Thyroid gland (tissue), 4 donors: ENCODE measurements at regions not wholly inside any gene's neighbourhood (a gene's known extent, or its start where the extent isn't known, plus 50 kb on each side); places are given as distances from the start of the nearest gene placed in this dataset.

Experiments used
- DNase-seq, 2 donors: peaks; one replicate each; pipeline ENCODE4 v3.0.0-alpha.2; 2019
- H3K27ac ChIP-seq, 3 donors: fragments of 200-600 bp; sonication (generic); 1 replicate in 2 of 3; 2 replicates in 1 of 3; pipeline ENCODE4 v1.5.1; 2016 to 2019; ENCODE audit warnings: mild to moderate bottlenecking in 1 of 3, moderate library complexity in 1 of 3
- H3K27me3 ChIP-seq: fragments of 200-600 bp; sonication (generic); one replicate; pipeline ENCODE4 v1.5.1; 2019
- H3K36me3 ChIP-seq, 2 donors: fragments of 200-600 bp; sonication (generic); one replicate each; pipeline ENCODE4 v1.5.1; 2016 to 2019
- H3K4me1 ChIP-seq, 2 donors: fragments of 200-600 bp; sonication (generic); one replicate each; pipeline ENCODE4 v1.5.1; 2017 to 2019
- H3K4me3 ChIP-seq, 3 donors: fragments of 200-600 bp; sonication (generic); replicated peaks in 1 of 3; 1 replicate in 2 of 3; 2 replicates in 1 of 3; pipeline ENCODE4 v1.5.1; 2016; ENCODE audit warnings: mild to moderate bottlenecking in 1 of 3
- H3K9me3 ChIP-seq: fragments of 200-600 bp; sonication (generic); one replicate; pipeline ENCODE4 v1.5.1; 2017
- POLR2A ChIP-seq, 2 donors: fragments of 450-650 bp; IDR thresholded peaks; one replicate each; pipeline ENCODE4 v1.6.1; 2017; ENCODE audit warnings: antibody characterized with exemption in 2 of 2, mild to moderate bottlenecking in 2 of 2, moderate library complexity in 1 of 2
- WGBS, 2 donors: methylation state at CpG; one replicate each; pipeline ENCODE4 v1.1.5; 2017; 5-methylcytosine and 5-hydroxymethylcytosine counted together
- intact Hi-C: fragments of 100-400 bp; cut with DNase I; formaldehyde crosslinking; loops from one replicate; pipeline ENCODE4 v1.15.1; 2023
- TF ChIP-seq, protein P1 (sequence below), 6 experiments: fragments of 200-600 bp in 3 of 6; fragments of 450-650 bp in 3 of 6; sonication (generic) in 3 of 6; IDR thresholded peaks; one replicate each; pipeline ENCODE4 v1.5.1; 2016 to 2019; ENCODE audit warnings: antibody characterized with exemption in 6 of 6, mild to moderate bottlenecking in 2 of 6, inconsistent platforms in 1 of 6, moderate library complexity in 1 of 6

DNA sequence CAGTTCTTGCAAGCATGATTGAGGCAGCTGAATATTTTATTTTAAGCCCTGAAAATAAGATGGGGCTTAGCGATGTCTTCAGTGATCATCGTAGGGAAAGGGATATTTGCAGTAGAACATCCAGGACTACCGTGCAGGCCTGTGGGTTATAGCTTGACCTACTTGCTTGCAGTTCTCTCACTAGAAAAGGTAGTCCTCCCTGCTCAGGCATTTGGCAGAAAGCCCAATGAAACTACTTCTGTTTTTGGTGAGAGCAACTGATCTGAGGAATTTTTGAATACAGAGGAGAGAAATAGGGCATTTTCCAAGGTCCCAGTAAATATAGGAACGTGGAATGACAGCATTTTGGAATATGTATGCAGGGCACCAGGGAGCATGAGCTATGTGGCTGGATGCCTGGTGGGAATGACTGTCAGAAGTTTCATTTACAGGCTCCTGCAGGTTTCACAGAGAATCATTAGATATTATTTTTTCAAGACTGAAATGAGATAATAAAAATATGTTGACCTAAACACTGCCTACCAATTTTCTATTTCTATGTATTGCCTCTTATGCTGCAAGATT is 417.9 kb upstream of the ACTBL2 start:
- no peak overlapping the region for H3K4me3 ChIP-seq
- 52 to 53% methylated on average over 4 of the region's 4 CpGs for WGBS, 2 donors
- TF ChIP-seq POLR2A (IDR thresholded peaks at IDR 0.05), result no peak
- TF ChIP-seq, protein P1, sequence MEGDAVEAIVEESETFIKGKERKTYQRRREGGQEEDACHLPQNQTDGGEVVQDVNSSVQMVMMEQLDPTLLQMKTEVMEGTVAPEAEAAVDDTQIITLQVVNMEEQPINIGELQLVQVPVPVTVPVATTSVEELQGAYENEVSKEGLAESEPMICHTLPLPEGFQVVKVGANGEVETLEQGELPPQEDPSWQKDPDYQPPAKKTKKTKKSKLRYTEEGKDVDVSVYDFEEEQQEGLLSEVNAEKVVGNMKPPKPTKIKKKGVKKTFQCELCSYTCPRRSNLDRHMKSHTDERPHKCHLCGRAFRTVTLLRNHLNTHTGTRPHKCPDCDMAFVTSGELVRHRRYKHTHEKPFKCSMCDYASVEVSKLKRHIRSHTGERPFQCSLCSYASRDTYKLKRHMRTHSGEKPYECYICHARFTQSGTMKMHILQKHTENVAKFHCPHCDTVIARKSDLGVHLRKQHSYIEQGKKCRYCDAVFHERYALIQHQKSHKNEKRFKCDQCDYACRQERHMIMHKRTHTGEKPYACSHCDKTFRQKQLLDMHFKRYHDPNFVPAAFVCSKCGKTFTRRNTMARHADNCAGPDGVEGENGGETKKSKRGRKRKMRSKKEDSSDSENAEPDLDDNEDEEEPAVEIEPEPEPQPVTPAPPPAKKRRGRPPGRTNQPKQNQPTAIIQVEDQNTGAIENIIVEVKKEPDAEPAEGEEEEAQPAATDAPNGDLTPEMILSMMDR (IDR thresholded peaks at IDR 0.05), result no peak
- no peaks in the 10 kb centered on the region for H3K9me3 ChIP-seq
- no peaks in the 10 kb centered on the region for H3K27me3 ChIP-seq
- H3K36me3 ChIP-seq, result no peaks in the 10 kb centered on the region
- H3K4me1 ChIP-seq, result peaks cover 0 to 4% of the 10 kb centered on the region in 2 donors
- intact Hi-C loops, result no loop called here
- DNase-seq, result peak; percentile 58 to 68
- H3K27ac ChIP-seq, result peak overlapping the region; percentile 10 to 26 (median 10)

DNA sequence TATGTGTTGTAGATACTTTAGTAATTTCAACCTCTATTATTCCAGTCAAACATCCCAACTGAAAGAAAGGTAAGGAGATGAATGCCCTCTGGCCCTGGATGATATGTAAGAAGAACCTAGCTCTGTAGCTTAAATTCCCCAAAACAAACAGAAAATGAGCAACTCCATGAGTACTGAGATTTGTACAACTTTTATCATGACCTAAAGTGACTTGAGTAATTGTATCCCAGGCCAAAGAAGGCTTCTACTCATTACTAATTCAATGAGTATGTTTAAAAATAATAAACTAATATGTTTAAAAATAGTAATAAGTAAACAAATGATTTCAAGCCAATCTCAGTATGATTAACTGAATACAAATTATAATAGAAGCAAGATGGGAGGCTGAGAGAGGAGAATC is 414.0 kb upstream of the ACTBL2 start:
- H3K4me1 ChIP-seq, result peaks cover 0 to 4% of the 10 kb centered on the region in 2 donors
- intact Hi-C loops, result no loop called here
- no peak overlapping the region for H3K4me3 ChIP-seq
- no peaks in the 10 kb centered on the region for H3K9me3 ChIP-seq
- H3K27me3 ChIP-seq, result no peaks in the 10 kb centered on the region
- H3K27ac ChIP-seq, result no peak overlapping the region
- DNase-seq, result no peak
- TF ChIP-seq, protein P1 (IDR thresholded peaks at IDR 0.05), result no peak
- TF ChIP-seq POLR2A (IDR thresholded peaks at IDR 0.05), result no peak
- H3K36me3 ChIP-seq, result no peaks in the 10 kb centered on the region

GRCh38 chr5:57895766-57896165 is 413.2 kb upstream of the ACTBL2 start:
- Histone ChIP-seq H3K4me3 (no peak overlapping the region), H3K4me1 (peaks cover 0 to 4% of the 10 kb centered on the region in 2 donors), H3K27ac (no peak overlapping the region), H3K27me3 (no peaks in the 10 kb centered on the region), H3K9me3 (no peaks in the 10 kb centered on the region), H3K36me3 (no peaks in the 10 kb centered on the region)
- TF ChIP-seq, protein P1 (IDR thresholded peaks at IDR 0.05), result no peak
- TF ChIP-seq POLR2A (IDR thresholded peaks at IDR 0.05), result no peak
- WGBS, 2 donors, result 86 to 88% methylated on average over 1 of the region's 1 CpG
- intact Hi-C loops, result no loop called here
- no peak for DNase-seq

DNA sequence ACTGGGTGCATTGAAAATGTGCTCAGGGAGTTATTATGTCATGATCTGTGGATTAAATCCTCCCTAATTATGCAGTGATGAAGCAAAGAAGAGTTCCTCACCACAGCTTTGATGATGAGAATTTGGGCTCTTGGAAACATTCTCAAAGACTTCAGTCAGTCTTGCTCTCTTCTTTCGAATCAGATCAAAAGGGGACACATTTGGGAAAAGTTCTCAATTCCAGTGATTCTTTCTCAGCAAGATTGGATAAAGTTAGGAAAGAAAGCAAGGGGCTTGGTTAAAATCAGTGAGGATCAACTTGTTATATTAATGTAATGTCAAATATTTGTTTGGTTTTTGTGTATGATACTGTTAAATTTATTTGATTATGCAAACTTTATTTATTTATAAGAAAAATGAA is 411.3 kb upstream of the ACTBL2 start:
- Histone ChIP-seq H3K27me3 (no peaks in the 10 kb centered on the region), H3K4me3 (no peak overlapping the region), H3K27ac (no peak overlapping the region), H3K36me3 (no peaks in the 10 kb centered on the region), H3K4me1 (no peaks in the 10 kb centered on the region), H3K9me3 (no peaks in the 10 kb centered on the region)
- DNase-seq, result no peak
- intact Hi-C loops, result no loop called here
- TF ChIP-seq, protein P1 (IDR thresholded peaks at IDR 0.05), result no peak
- TF ChIP-seq POLR2A (IDR thresholded peaks at IDR 0.05), result no peak
- 83 to 87% methylated on average over 1 of the region's 1 CpG for WGBS, 2 donors

- Histone ChIP-seq H3K9me3 (no peaks in the 10 kb centered on the region), H3K4me1 (no peaks in the 10 kb centered on the region), H3K27me3 (no peaks in the 10 kb centered on the region), H3K4me3 (no peak overlapping the region), H3K27ac (no peak overlapping the region), H3K36me3 (no peaks in the 10 kb centered on the region)
- no peak for DNase-seq
- TF ChIP-seq, protein P1 (IDR thresholded peaks at IDR 0.05), result no peak
- no peak for TF ChIP-seq POLR2A (IDR thresholded peaks at IDR 0.05)
- 88 to 89% methylated on average over 1 of the region's 1 CpG for WGBS, 2 donors
- intact Hi-C loops, result no loop called here
Observed at GRCh38 chr5:57891443-57891842, 408.8 kb upstream of the ACTBL2 start.
